ENCODE measurements at regions not wholly inside any gene's neighbourhood (a gene's known extent, or its start where the extent isn't known, plus 50 kb on each side); places are given as distances from the start of the nearest gene placed in this dataset.
"Not testable (repeated sequence)": the region's sequence is repeated elsewhere in the genome, so short reads cannot be mapped to it uniquely, and the experiment has no call there.

GRCh38 chr4:164575861-164576260 lies 178.1 kb upstream of the SMIM31 start:
- no peak for DNase-seq (ENCODE audit: low read depth in 2 of 2)

- no peak for DNase-seq (ENCODE audit: low read depth in 2 of 2)
These were observed 174.5 kb upstream of the SMIM31 start for GRCh38 chr4:164579270-164579942.

GRCh38 chr4:164591666-164592065 lies 162.3 kb upstream of the SMIM31 start:
- DNase-seq (ENCODE audit: low read depth in 2 of 2), result no peak

- DNase-seq (ENCODE audit: low read depth in 2 of 2), result no peak
These were observed 158.2 kb upstream of the SMIM31 start for GRCh38 chr4:164595751-164596150.

- DNase-seq (ENCODE audit: low read depth in 2 of 2), result no peak
These were observed 157.5 kb upstream of the SMIM31 start for GRCh38 chr4:164596318-164596878.

GRCh38 chr4:164596927-164597326 lies 157.0 kb upstream of the SMIM31 start:
- no peak for DNase-seq (ENCODE audit: low read depth in 2 of 2)

GRCh38 chr4:164601653-164602052 lies 152.3 kb upstream of the SMIM31 start:
- no peak for DNase-seq (ENCODE audit: low read depth in 2 of 2)

GRCh38 chr4:164605791-164606190 lies 148.1 kb upstream of the SMIM31 start:
- DNase-seq (ENCODE audit: low read depth in 2 of 2), result not testable (repeated sequence)

- no peak for DNase-seq (ENCODE audit: low read depth in 2 of 2)
These were observed 147.5 kb upstream of the SMIM31 start for GRCh38 chr4:164606478-164606877.

GRCh38 chr4:164613256-164613655 lies 140.7 kb upstream of the SMIM31 start:
- DNase-seq (ENCODE audit: low read depth in 2 of 2), result no peak

- no peak for DNase-seq (ENCODE audit: low read depth in 2 of 2)
These were observed 140.1 kb upstream of the SMIM31 start for GRCh38 chr4:164613792-164614191.

GRCh38 chr4:164614329-164614728 lies 139.6 kb upstream of the SMIM31 start:
- DNase-seq (ENCODE audit: low read depth in 2 of 2), result no peak

GRCh38 chr4:164614999-164615398 lies 138.9 kb upstream of the SMIM31 start:
- no peak for DNase-seq (ENCODE audit: low read depth in 2 of 2)

- no peak for DNase-seq (ENCODE audit: low read depth in 2 of 2)
These were observed 138.0 kb upstream of the SMIM31 start for GRCh38 chr4:164615964-164616363.

GRCh38 chr4:164616961-164617360 lies 137.0 kb upstream of the SMIM31 start:
- no peak for DNase-seq (ENCODE audit: low read depth in 2 of 2)

- DNase-seq (ENCODE audit: low read depth in 2 of 2), result no peak
These were observed 136.5 kb upstream of the SMIM31 start for GRCh38 chr4:164617426-164617825.

GRCh38 chr4:164617911-164618310 lies 136.0 kb upstream of the SMIM31 start:
- no peak for DNase-seq (ENCODE audit: low read depth in 2 of 2)

- no peak for DNase-seq (ENCODE audit: low read depth in 2 of 2)
These were observed 131.9 kb upstream of the SMIM31 start for GRCh38 chr4:164621886-164622521.

GRCh38 chr4:164623099-164623498 lies 130.8 kb upstream of the SMIM31 start:
- DNase-seq (ENCODE audit: low read depth in 2 of 2), result no peak

- no peak for DNase-seq (ENCODE audit: low read depth in 2 of 2)
These were observed 114.9 kb upstream of the SMIM31 start for GRCh38 chr4:164639001-164639400.

GRCh38 chr4:164648151-164648848 lies 105.6 kb upstream of the SMIM31 start:
- DNase-seq (ENCODE audit: low read depth in 2 of 2), result no peak

GRCh38 chr4:164648849-164649212 lies 105.1 kb upstream of the SMIM31 start:
- no peak for DNase-seq (ENCODE audit: low read depth in 2 of 2)

GRCh38 chr4:164659765-164660164 lies 94.2 kb upstream of the SMIM31 start:
- no peak for DNase-seq (ENCODE audit: low read depth in 2 of 2)

Data from lung microvascular endothelial cell (primary cell).